BE2C (cell line): ENCODE measurements at regions not wholly inside any gene's neighbourhood (a gene's known extent, or its start where the extent isn't known, plus 50 kb on each side); places are given as distances from the start of the nearest gene placed in this dataset.
"Not testable (repeated sequence)": the region's sequence is repeated elsewhere in the genome, so short reads cannot be mapped to it uniquely, and the experiment has no call there.

Source experiments
- DNase-seq: peaks from one replicate; pipeline ENCODE4 v3.0.0-alpha.2; 2020
- H3K27me3 ChIP-seq: fragments of 250-450 bp; sonication (Bioruptor Pico); 2 replicates; pipeline ENCODE4 v1.5.1; 2020; ENCODE audit warnings: mild to moderate bottlenecking
- H3K36me3 ChIP-seq: fragments of 250-450 bp; sonication (Bioruptor Pico); 2 replicates; pipeline ENCODE4 v1.5.1; 2020; ENCODE audit warnings: mild to moderate bottlenecking
- H3K4me1 ChIP-seq: fragments of 250-450 bp; sonication (Bioruptor Pico); 2 replicates; pipeline ENCODE4 v1.5.1; 2020
- H3K4me3 ChIP-seq: 2 replicates; pipeline ENCODE4 v1.5.1; 2011; ENCODE audit warnings: low read depth, low read length
- H3K9me3 ChIP-seq: fragments of 250-450 bp; sonication (Bioruptor Pico); 2 replicates; pipeline ENCODE4 v1.5.1; 2020

DNA sequence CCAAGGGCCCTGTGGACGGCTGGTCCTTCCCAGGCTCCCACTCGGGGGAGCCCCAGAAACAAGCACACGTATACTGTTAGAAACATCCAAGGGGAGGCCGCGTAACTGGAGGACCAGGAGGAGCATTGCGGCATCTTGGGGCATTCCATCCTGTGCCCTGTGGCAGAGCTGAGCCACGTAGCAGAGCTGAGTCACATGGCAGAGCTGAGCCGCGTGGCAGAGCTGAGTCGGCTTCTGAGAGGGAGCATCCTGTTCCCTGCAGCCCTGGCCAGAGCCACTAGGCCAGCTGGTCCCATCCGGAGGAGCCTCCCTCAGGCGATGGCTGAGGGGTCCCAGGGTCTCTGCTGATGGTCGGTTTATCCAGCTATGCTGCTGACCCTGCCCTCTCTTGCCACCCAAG is 4476.7 kb upstream of the TPTE start:
- not testable (repeated sequence) for H3K4me1 ChIP-seq, H3K4me3 ChIP-seq, H3K9me3 ChIP-seq, H3K27me3 ChIP-seq, DNase-seq, H3K36me3 ChIP-seq

DNA sequence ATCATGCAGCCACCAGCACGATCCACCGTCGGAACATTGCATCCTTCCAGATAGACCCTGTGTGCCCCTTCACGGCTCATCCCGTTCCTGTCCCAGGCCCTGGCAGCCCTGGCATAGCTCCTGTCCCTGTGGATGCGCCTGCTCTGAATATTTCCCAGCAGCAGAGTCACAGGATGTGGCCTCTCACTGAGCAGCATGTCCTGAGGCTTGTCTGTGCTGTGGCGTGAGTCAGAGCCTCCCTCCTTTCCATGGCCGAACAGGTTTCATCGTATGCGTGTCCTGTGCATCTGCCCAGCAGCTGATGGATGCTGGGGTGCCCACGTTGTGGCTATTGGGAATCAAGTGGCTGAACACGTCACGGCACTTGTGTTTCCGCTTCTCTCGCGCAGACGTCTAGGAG is 4471.5 kb upstream of the TPTE start:
- DNase-seq, H3K4me1 ChIP-seq, H3K27me3 ChIP-seq, H3K9me3 ChIP-seq, H3K36me3 ChIP-seq, H3K4me3 ChIP-seq: not testable (repeated sequence)

DNA sequence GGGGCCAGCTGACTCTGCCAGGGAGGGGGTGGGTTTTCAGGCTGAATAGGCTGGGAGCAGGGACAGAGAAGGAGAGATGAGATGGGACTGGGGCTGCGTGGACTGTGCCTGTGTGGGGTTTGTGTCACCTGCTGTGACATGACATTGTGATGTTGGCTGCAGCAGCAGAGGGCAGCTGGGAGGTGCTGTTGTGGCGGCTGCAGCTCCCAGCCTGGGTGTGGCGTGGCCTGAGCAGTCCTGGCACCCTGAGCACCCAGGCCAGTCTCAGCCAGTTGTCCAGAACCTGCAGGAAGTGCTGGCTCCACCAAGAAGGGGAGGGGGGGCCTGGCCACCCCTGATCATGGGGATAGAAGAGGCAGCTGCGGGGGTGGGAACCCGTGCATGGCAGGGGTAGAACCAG is 4469.3 kb upstream of the TPTE start:
- not testable (repeated sequence) for H3K27me3 ChIP-seq, DNase-seq, H3K4me1 ChIP-seq, H3K4me3 ChIP-seq, H3K36me3 ChIP-seq, H3K9me3 ChIP-seq

DNA sequence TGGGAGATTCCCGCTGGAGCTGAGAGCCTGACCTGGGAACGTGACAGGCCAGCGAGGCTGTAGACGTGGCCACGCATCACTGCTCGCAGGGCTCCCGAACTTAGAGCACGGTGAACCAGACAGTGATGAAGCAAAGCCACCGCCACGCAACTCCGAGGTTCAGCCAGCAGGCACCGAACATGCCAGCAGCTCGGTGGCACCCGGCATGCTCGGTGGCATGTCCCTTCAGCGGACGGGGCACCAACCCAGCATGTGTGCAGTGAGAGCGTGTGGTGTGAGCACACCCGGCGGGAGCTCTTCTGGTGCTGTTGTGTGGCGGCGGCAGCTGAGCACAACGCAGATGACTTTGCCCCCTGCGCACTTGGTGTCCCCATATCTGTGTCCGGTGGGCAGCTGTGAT is 4468.2 kb upstream of the TPTE start:
- not testable (repeated sequence) for H3K9me3 ChIP-seq, H3K4me1 ChIP-seq, H3K36me3 ChIP-seq, DNase-seq, H3K27me3 ChIP-seq, H3K4me3 ChIP-seq

DNA sequence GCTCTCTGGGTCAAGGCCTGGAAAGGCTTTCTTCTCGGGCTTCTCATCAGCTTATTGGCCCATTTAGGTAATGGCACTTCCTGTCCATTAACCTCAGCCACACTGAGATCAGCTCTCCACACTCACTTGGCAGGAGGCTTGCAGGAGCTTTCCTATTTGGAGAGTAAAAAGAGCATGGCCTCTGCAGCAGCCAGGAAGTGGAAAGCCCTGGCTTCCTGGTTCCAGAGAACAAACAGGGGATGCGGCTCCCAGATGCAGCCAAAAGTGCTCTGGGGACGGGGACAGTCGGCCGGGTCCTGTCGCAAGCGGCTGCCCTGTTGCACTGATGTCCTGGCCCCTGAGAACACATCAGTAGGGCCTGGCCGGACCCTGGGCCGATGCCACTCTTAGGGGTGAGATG is 4462.4 kb upstream of the TPTE start:
- not testable (repeated sequence) for H3K4me3 ChIP-seq, H3K9me3 ChIP-seq, H3K4me1 ChIP-seq, H3K36me3 ChIP-seq, DNase-seq, H3K27me3 ChIP-seq

DNA sequence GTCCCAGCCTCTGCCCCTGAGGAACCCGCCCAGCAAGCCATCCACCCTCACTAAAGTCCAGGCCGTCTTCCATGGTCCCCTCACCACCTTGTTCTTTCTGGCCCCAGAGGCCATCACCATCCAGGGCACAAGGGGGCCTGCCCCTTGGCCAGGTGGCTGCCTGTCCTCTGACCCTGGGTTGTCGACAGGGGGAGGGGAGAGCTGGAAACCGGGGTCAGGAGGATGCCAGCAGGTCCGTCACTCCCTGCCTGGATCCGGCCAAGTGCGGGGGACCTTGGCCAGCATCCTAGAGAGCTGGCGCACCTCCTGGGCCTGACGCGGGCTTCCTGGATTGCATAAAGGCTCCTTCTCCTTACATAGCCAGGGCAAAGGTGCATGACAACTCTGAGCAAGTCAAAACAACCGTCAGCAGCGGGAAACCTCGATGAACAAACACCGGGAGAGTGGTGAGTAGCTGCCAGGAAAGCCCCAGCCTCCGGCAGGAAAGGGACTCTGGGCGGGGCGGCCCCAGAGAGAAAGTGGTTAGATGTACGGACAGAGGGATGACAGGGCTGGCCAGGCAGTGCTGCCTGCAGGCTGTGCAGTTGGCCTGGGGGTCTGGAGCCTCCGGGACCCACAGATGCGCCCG is 4461.2 kb upstream of the TPTE start:
- not testable (repeated sequence) for H3K9me3 ChIP-seq, H3K4me3 ChIP-seq, H3K27me3 ChIP-seq, H3K36me3 ChIP-seq, DNase-seq, H3K4me1 ChIP-seq

DNA sequence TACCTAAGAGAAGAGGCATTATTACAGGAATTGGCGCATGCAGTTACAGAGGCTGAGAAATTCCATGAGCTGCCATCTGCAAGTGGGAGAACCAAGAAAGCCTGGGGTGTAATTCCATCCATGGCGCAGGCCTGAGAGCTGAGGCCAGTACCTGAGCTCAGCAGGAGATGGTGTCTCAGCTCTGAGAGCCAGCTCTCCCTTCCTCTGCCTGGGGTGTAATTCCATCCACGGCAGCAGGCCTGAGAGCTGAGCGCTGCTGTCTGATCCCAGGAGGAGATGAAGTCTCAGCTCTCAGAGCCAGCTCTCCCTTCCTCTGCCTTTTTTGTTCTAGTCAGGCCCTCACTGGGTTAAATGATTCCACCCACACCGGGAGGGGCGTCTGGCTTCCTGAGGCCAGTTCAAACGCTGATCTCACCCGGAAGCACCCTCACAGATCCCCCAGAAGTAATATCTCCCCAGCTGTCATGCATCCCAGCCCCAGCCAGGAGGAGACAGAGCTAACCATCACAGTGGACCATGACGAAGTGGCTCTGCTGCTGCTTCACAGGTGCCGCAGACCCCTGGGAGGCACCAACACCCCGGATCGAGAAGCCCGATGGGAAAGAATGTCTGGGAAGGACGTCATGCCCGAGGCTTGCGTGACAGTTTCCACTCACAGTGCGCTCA is 4454.9 kb upstream of the TPTE start:
- not testable (repeated sequence) for H3K9me3 ChIP-seq, H3K4me3 ChIP-seq, H3K27me3 ChIP-seq, H3K4me1 ChIP-seq, DNase-seq, H3K36me3 ChIP-seq

DNA sequence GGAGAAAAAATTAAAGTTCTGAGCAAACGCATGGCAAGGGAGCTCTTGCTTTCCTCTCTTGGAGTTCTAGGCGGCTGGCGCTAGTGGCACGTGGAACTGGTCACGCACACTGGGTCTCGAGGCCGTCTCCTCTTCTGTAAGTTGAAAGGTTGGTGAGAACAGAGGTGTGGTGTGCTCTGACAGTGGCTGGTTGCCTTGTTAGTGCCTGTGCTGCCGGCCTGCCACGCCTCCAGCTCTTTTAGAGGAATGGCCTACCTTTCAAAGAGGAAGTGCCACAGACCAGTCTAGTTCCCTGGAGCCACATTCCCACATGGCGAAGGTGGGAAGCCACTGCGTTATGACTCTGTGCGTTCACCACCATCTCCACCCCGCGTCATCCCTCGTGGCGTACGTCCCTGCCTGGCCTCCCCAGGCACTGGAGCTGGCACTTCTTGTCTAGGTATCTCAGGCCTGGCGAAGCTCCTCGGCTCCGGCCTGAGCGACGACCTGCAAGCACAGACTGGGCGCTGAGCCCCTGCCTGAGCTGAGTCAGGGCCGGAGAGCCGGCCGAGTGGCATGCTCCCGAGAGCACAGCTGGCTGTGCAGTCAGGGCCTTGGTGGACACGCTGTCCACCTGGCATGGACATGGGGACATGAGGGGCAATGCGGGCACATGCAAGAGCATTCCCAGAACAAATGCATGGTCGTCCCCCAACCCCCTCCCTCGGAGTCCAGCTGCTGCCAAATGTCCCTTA is 4453.1 kb upstream of the TPTE start:
- DNase-seq, H3K27me3 ChIP-seq, H3K4me1 ChIP-seq, H3K9me3 ChIP-seq, H3K4me3 ChIP-seq, H3K36me3 ChIP-seq: not testable (repeated sequence)

DNA sequence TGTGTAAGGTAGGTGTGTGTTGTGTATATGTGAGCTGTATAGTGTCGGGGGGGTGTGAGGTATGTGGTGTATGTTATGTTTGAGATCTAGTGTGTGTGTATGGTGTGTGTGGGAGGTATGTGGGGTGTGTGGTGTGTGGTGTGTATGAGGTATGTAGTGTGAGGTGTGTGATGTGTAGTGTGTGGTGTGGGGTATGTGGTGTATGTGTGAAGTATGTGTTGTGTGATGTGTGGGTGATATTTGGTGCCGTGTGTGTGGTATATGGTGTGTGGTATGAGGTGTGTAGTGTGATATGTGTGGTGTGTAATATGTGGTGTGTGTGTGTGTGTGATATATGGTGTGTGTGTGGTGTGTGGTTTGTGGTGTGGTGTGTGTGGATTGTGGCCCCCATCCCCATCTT is 4451.2 kb upstream of the TPTE start:
- H3K4me1 ChIP-seq, H3K9me3 ChIP-seq, H3K4me3 ChIP-seq, H3K27me3 ChIP-seq, H3K36me3 ChIP-seq, DNase-seq: not testable (repeated sequence)

DNA sequence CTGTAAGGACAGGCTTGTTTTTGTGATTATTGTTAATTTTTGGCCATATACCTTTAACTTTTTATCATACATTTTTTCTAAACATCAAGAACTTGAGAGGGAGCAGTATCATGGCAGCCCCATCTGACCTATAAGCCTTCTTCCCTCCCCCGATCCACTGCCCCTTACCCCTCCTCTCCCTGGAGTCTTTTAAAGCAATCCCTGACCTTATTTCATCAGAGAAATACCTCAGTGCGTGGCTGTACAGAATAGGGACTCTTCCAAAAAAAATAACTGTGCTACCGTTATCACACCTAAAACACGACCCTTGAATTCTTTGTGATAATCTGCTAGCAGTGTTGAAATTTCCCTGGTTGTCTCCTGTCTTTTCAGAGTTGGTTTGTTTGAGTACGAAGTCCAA is 4448.7 kb upstream of the TPTE start:
- not testable (repeated sequence) for DNase-seq, H3K4me1 ChIP-seq, H3K4me3 ChIP-seq, H3K9me3 ChIP-seq, H3K36me3 ChIP-seq, H3K27me3 ChIP-seq

DNA sequence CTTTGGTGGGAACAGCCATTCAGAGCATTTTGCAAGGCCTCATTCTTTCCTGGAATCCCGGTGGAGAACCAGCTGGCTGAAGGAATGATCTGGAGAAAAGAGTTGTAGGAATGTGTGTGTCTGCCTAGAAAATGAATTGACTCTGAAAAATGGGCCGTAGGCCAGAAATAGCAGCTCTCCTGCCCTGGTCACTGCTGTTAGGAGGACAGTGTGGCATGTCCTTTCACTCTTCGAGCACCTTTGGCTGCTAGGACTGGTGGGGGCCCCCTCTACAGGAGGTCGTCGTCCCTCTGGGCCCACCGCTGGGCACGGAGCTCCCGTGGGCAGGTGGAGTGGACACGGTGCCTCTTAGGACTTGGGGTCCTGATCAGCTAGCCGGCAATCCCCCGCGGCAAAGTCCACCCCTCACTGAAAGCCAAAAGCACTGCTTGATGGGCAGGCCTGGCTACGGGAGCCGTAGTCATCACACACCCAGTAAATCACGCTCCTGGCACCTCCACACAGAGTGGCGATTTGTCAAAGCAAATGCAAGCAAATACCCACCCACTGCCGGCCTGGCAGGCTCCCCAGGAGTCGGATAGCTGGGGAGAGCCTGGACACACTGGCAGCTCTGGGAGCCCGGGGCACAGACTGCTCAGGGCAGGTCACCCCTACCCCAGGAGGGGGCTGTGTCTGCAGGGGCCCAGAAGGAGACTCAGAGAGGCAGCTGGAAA is 4447.2 kb upstream of the TPTE start:
- not testable (repeated sequence) for H3K9me3 ChIP-seq, H3K4me3 ChIP-seq, H3K27me3 ChIP-seq, DNase-seq, H3K4me1 ChIP-seq, H3K36me3 ChIP-seq

DNA sequence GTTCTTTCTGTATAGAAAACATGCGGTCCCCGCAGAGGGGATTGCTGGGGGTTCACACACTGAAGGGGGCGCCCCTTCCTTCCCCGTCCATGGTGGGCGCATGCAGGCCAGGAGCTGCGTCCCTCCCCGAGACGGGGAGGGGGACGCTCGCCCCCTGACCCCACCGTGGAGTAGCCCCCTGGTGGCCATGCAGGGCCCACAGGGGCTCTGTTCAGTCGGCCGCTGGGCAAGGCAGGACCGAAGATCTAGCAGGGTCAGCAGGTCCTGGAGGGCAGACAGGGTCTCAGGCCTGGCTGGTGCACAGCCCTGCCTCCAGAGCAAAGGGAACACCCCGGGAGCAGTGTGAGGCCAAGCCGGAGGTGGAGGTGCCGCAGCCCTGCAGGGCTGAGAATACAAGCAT is 4446.4 kb upstream of the TPTE start:
- H3K27me3 ChIP-seq, H3K4me1 ChIP-seq, H3K4me3 ChIP-seq, H3K36me3 ChIP-seq, DNase-seq, H3K9me3 ChIP-seq: not testable (repeated sequence)

DNA sequence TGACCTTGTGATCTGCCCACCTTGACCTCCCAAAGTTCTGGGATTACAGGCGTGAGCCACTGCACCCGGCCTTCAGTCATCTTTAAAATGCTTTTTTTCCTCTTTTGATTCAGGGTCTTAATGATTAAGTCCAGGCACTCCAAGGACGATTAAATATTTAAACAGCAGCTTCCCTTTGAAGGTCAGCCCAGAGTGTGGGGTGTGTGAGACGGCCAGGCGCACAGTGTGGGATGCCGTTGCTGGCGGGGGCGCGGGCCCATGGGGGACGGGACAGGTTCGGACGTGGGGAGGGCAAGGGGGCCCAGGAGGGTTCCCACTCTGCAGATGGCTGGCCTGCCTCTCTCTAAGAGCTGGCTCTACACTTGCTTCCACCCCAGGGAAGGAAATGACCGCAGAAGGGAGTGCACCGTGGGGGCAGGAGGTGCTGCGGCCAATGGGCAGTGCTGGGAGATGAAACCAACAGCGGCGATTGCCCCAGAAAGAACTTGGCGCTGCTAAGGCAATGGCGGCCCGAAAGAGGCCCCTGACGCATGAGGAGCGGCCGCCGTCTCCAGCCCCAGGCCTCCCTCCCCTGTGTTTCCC is 4445.7 kb upstream of the TPTE start:
- not testable (repeated sequence) for H3K9me3 ChIP-seq, H3K27me3 ChIP-seq, DNase-seq, H3K4me1 ChIP-seq, H3K4me3 ChIP-seq, H3K36me3 ChIP-seq

DNA sequence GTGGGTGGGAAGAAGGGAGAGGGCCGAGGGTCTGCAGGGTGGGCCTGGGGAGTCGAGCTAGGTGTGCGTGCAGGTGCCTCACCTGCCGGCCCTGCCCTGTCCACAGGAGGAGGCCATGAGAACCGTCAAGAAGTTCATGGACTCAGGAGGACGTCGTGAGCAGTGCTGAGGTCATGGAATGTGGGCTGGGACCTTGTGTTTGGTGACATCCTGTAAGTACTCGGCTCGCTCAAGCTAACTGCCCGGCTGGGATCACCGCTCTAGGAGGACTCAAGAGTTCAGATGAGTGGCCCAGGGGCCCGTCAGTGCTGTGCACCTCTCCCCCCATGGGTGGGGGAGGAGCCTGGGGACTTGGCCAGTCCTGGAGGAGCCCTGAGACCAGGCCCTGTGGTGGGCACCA is 4444.0 kb upstream of the TPTE start:
- not testable (repeated sequence) for H3K36me3 ChIP-seq

DNA sequence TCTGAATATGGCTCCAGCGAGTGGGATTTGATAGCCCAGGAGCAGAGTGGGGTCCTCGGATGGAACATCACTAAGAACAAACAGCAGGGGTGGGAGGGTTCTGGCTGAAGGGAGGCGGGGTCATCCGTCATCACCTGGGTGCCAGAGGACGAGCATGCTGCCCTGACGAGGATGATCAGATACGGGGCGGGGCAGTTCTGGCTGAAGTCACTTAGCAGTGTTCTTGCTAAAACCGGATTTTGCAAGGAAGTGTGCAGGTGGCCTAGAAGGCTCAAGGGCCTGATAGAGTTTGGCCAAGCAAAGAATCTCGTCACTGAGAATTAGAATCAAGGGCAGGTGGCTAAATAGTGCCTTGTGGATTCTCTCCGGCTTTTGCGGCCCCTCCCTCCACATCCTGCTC is 4442.5 kb upstream of the TPTE start:
- H3K27me3 ChIP-seq, H3K36me3 ChIP-seq, H3K4me3 ChIP-seq, DNase-seq, H3K4me1 ChIP-seq, H3K9me3 ChIP-seq: not testable (repeated sequence)

More for the DNA sequence above, 4444.0 kb upstream of the TPTE start:
- not testable (repeated sequence) for H3K4me1 ChIP-seq, DNase-seq, H3K4me3 ChIP-seq, H3K27me3 ChIP-seq, H3K9me3 ChIP-seq
